ENCODE measurements at regions not wholly inside any gene's neighbourhood (a gene's known extent, or its start where the extent isn't known, plus 50 kb on each side); places are given as distances from the start of the nearest gene placed in this dataset.

GRCh38 chr12:34348064-34348463 lies 325.8 kb downstream of the ALG10 start:
- TF ChIP-seq ZBTB7A (tag by site-specific recombination; IDR thresholded peaks at IDR 0.05; ENCODE audit: low read depth): no peak
- no peak for TF ChIP-seq ZNF174 (tag by site-specific recombination; IDR thresholded peaks at IDR 0.05)
- no peak for TF ChIP-seq ZNF121 (tag by site-specific recombination; IDR thresholded peaks at IDR 0.05)
- no peak for TF ChIP-seq PBX3 (CRISPR knock-in tag; IDR thresholded peaks at IDR 0.05)
- no peak for TF ChIP-seq CTCF (tag by site-specific recombination; IDR thresholded peaks at IDR 0.05)
- no peak for TF ChIP-seq ZNF785 (tag by site-specific recombination; IDR thresholded peaks at IDR 0.05)
- TF ChIP-seq ATF2 (tag by site-specific recombination; IDR thresholded peaks at IDR 0.05; ENCODE audit: low read depth): no peak
- TF ChIP-seq ZNF18 (tag by site-specific recombination; IDR thresholded peaks at IDR 0.05): no peak
- TF ChIP-seq ZNF510 (tag by site-specific recombination; IDR thresholded peaks at IDR 0.05; ENCODE audit: insufficient replicate concordance): no peak
- TF ChIP-seq TCF7L2 (IDR thresholded peaks at IDR 0.05; ENCODE audit: borderline replicate concordance, low read depth, low read length): no peak
